ENCODE measurements at regions not wholly inside any gene's neighbourhood (a gene's known extent, or its start where the extent isn't known, plus 50 kb on each side); places are given as distances from the start of the nearest gene placed in this dataset.
"Not testable (repeated sequence)": the region's sequence is repeated elsewhere in the genome, so short reads cannot be mapped to it uniquely, and the experiment has no call there.

DNA sequence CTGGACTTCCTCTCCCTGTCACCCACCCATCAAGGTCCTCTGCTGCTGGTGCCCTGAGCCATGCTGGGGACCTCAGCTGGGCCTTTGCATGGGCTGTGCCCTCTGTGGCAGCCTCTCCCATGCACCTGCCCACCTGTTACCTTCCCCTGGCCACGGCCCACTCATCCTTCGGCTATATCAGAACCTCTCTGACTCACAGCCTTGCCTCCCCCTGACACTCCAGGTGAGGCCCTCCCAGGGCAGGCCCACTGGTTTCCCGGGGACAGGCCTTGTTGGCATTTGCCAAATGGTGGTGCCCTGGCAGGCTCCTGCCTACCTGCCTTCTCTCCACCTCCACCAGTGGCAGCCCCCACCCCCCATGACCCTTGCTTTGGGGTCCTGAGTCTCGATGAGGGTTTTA, 73.7 kb upstream of the PRR5 start:
- DNase-seq: no peak

DNA sequence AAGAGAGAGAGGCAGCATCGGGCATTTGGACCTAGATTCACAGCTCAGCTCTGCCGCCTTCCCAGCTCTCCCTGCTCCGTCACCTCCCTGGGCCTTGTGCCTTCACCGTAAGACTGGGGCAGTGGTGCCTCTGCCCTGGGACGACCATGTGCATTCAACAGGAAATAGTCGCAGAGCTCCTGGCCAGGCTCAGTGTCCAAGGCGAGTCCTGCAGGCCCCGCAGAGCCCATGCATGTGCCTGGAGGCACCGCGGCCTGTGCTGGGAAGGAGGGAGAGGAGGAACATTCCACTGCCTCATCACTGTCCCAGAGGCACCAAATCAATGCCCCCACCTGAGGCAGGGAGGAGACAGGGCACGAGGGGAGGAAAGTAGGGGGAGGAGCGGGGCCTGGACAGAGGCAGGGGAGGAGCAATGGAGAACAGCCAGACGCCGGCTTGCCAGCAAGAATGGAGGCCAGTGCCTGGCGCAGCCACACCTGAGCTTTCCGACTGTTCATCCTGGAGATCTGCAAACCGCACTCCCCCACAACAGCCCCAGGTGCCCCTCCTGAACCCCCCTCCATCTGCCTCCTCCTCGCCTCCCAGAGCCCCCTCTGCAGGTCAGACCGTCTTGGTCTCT, 74.4 kb upstream of the PRR5 start:
- no peak for DNase-seq

DNA sequence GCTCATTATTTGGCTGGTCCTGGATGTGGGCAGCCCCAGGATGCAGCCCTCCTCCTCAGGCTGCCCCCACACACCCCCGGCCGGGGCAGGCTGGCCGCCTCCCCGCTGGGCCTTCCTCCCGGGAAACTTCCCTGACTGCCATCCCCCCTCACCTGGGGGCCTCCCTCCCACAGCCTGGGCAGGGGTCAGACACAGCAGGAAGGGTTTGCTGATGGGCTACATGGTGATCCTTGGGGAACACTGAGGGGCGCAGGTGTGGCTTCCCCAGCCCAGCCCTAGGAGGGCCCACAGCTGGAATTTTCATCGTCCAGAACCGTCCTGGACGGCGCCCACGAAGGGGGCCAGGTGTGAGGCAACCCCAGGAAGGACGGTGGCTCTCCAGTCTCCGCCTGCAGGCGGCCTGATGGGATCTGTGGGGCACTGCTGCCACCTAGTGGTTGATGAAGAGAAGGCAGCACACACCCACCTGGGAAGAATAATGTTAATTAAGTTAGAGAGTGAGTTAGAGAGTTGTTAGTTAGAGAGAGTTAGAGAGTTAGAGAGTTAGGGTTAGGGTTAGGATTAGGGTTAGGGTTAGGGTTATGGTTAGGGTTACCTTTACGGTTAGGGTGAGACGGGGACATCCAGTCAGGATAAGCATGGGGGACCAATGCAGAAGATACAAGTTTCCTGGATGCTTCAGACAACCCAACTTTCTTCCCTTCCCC, 75.9 kb upstream of the PRR5 start:
- DNase-seq: peak; percentile 59

DNA sequence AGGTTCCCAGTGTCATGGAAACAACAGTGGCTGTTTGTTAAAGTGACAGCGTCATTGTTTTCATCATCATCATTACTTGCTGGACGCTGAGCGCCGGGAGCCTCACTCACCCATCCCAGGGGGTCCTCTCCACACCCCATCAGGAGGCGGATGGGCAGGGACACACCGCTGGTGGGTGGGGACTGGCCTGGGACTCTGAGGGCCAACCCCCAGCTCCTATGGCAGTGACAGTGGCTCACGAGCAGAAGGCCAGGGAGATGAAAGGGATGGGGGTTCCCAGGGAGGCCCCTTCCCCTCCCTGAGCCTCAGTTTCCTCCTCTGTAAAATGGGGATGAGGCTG, 76.6 kb upstream of the PRR5 start:
- no peak for DNase-seq

DNA sequence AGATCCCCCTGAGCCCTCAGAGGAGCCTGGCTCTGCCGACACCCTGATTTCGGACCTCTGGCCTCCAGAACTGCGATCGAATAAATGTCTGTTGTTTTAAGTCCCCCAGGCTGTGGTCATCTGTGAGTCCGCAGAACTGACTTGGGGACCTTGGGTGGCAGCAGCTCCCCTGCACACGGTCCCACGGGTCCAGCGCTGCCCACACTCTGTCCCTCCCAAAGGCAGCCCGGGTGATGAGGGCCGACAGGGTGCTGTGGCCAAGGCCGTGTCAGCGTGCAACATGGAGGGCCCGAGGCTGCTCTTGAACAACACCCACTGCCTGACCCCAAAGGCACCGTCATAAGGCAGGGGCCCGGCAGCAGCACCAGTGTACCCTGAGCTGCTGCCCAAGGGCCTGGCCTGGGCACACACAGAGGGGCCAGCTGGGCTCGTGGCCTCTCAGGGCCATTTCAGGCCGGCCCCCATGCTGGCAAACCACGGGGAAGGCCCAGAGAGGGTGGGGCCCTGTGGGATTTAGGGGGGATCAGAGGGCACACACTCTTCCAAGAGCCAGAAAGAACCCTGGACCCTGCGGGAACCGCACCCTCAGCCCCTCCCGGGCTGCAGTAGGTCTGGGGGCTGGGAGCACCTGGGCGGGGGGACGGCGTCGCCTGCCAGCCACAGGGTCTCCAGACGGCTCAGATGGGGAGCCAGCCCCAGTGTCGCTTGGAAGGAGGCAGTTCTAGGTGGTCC, 77.1 kb upstream of the PRR5 start:
- DNase-seq: no peak

DNA sequence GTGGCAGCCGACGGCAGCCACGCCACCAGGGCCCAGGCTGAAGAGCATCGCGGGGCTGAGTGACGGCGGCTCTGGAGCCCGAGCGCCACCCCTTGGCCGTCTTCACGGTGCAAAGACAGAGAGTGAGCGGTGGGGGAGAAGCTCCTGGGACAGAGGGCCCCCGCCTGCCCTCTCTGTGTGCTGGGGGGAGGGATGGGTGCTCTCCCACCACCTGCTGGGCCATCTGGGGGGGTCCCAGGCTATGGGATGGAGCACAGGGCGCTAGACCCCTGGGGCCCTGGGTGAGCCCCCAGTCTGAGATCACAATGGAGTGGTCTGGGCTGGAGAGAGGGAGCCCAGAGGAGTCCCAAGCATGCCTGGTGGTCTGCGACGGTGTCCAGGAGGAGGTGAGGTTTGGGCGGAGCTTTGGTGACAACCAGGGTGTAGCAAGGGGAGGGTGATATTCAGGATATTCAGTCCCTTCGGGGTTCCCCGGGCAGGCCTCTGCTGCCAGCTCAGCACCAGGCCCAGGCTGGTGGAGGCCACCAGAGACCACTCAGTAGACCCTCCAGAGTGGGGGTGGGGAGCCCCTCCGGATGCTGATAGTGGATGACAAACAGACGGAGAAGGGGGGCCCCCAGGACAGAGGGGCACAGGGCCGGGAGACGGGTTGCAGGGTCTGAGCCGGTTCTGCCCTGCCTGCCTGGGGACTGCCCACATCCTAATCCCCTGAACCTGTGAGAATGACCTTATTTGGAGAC, 78.1 kb upstream of the PRR5 start:
- DNase-seq: no peak

DNA sequence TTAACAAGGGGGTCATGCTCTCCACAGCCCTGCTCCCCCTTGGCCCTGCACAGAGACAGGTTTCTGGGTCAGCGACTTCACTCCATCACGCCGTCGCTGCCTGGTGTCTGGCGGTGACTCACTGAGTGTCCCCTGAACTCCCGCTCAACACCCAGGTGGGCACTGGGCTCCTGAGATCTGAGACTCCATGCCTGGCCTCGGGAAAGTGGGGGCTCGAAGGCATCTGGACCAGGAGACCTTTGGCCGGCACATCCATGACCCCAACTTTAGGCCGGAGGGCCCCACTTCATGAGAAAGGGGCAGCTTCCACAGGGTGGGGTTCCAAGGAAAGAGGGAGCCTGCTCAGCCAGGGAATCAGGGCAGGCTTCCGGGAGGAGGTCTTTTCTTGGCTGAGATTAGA, 79.3 kb upstream of the PRR5 start:
- no peak for DNase-seq

DNA sequence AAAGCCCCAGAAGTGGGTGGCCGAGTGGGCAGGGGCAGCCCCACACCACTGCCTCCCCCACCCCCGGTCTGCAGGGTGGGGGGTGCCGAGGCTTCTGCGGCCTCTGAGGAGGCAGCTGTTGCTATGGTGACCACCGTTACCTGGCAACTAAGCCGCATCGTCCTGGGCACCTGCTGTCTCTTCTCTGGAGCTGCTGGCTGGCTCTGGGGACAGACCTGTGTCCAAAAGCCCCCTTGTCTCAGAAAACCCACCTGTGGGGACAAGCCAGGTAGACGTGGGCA, 79.9 kb upstream of the PRR5 start:
- DNase-seq: no peak

DNA sequence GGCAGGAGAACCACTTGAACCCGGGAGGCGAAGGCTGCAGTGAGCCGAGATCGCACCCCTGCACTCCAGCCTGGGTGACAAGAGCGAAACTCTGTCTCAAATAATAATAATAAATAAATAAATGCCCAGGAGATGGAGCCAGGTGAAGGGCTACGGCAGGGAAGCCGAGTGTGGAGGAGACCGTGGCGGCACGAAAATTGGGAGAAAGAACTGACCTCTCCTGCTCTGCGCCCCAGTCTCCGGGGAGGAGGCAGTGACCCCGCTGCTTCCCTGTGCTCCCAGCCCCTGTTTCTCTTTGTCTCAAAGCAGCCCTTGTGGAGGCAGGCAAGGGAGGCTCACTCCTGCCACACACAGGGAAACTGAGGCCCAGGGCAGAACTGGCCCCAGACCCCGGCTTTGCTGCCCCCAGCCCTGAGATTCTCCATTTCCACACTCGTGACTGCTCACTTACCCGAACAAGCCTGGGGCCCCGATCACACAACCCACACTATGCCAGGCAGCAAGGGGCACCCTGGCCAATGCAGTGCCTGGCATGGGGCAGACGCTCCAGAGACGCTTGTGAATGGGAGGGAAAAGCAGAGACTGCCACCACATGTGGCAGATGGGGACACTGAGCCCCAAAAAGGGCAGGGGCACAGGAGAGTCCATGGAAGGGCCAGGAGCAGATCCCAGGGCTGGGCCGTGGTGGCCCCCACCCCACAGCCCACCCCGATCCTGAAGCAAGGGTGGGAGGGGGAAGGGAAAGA, 80.4 kb upstream of the PRR5 start:
- no peak for DNase-seq

DNA sequence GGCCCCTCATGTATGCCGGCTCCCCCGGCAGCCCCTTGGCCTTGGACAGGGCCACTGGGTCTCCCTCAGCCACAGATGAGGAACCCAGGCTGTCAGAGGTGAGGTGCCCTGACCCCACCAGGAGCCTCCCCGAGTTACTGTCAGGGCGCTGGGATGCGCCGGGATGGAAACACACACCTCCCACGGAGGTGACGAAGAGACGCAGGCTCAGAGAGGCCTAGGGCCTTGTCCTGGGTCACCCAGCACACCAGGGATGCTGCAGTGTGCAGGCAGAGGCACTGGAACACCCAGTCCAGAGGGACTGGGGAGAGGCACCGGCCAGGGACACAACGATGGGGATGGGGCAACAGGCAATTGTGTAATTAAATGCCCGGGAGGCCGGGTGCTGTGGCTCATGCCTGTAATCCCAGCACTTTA, 81.2 kb upstream of the PRR5 start:
- DNase-seq: no peak

DNA sequence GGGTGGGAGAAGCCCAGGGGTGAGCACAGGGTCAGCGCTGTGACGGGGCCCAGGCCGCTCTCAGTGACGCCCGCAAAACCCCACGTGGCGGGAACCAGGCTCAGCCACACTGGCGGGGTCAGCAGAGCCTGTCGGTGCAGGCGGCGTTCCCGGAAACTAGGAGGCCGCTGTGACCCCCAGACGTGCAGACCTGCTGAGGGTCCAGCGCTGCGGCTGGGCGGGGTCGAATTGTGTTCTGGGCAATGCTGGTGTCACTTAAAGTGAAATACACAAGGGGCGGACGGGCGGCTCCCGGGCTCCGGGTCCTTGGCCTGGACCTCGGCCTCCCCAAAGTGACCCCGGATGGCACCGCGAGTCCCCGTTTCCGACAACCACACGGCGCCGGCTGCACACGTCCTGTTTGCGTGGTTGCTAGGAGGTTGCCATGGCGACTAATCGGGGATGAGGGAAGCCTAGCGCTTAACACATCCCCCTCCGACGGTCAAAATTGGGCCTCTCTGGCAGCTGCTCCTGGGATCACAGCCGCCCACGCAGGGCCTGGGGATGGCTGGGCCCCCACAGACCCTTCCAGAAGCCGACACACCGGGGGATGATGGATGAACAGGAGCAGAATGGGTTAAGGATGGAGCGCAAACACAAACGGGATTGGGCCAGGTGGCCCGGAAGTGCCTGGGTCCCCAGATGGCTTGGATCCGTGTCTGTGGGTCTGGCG, 81.7 kb upstream of the PRR5 start:
- DNase-seq: no peak

DNA sequence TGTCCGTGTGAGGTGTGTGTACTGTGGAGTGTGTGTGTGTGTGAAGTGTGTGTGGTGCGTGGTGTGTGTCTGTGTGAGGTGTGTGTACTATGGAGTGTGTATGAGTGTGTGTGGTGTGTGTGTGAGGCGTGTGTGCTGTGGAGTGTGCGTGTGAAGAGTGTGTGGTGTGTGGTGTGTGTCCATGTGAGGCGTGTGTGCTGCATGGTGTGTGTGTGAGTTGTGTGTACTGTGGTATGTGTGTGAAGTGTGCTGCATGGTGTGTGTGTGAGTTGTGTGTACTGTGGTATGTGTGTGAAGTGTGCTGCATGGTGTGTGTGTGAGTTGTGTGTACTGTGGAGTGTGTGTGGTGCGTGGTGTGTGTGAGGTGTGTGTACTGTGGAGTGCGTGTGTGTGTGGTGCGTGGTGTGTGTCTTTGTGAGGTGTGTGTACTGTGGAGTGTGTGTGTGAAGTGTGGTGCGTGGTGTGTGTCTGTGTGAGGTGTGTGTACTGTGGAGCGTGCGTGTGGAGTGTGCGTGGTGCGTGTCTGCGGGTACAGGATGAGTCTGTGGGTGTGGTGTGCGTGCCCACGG, 82.4 kb upstream of the PRR5 start:
- DNase-seq: not testable (repeated sequence)

DNA sequence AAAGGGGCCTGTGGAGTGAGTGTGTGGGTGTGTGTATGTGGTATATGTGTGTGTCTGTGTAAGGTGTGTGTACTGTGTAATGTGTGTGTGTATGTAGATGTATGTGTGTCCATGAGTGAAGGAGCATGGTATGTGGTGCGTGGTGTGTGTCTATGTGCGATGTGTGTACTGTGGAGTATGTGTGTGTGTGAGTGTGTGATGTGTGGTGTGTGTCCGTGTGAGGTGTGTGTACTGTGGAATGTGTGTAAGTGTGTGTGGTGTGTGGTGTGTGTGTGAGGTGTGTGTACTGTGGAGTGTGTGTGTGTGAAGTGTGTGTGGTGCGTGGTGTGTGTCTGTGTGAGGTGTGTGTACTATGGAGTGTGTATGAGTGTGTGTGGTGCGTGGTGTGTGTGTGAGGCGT, 83.1 kb upstream of the PRR5 start:
- DNase-seq: not testable (repeated sequence)

DNA sequence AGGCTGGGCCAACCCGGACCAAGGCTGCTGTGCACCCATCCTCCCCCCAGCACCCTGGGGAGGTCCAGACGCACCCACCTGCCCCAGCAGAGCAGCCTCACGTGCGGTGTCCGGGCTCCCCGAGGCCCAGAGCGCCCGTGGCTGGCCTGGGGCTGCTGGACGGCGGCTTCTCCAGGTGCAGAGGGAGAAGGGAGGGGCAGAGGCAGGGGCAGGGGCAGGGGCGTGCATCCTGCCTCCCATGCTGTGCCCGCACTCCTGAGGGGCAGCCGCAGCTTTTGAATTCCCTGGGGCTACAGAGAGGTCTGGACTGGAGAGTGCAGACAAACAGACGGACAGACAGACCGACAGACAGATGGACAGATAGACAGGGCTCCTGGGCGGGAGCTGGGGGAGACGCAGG, 83.6 kb upstream of the PRR5 start:
- no peak for DNase-seq

DNA sequence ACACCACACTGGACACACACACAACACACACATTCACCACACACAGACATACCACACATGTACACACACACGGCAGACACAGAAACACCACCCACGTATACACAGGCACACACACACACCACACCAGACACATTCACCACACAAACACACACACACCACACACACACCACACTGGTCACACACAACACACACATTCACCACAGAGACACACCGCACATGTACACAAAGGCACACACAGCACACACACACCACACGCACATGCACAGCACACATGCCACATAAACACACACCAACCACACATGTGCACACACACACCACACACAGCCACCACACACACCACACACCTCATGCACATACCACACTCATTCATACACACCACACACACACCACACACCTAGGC, 84.2 kb upstream of the PRR5 start:
- no peak for DNase-seq

DNA sequence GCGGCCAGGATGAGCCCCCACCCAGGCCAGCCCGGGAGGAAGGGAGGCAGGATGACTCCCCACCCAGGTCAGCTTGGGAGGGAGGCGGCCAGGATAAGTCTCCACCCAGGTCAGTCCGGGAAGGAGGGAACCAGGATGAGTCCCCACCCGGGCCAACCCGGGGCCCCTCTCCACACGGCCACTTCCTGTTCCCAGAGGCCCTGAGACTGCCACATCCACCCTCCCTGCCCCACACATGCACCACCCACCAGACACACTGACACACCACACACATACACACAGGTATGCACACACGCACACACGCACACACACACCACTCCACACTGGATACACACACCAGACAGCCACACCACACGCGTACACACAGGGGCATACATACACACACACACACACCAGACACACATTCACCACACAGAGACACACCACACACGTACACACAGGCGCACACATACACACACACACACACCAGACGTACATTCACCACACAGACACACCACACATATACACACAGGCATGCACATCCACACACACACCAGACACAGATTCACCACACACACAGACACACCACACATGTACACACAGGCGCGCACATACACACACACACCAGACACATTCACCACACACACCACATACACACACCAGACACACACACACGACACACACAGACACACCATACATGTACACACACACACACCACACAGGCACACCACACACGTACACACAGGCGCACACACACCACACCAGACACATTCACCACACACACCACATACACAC, 84.9 kb upstream of the PRR5 start:
- DNase-seq: no peak

DNA sequence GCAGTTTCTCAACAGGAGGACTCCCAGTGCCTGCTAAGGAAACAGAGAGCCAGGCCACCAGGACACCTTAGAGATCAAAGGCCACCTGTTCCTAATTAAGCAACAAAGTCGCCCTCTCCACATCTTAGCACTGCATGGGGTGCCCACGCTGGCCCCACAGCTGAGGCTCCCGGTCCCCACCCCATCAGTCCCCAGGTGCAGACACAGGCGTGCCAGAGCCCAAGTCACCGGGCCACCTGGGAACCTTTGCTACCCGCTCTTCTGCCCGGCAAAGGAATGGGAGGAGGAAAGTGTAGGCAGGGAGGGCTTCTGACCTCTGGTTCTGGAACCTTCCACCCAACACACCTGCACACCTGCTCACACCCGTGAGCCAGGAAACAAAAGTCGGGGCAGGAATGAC, 85.5 kb upstream of the PRR5 start:
- DNase-seq: no peak

DNA sequence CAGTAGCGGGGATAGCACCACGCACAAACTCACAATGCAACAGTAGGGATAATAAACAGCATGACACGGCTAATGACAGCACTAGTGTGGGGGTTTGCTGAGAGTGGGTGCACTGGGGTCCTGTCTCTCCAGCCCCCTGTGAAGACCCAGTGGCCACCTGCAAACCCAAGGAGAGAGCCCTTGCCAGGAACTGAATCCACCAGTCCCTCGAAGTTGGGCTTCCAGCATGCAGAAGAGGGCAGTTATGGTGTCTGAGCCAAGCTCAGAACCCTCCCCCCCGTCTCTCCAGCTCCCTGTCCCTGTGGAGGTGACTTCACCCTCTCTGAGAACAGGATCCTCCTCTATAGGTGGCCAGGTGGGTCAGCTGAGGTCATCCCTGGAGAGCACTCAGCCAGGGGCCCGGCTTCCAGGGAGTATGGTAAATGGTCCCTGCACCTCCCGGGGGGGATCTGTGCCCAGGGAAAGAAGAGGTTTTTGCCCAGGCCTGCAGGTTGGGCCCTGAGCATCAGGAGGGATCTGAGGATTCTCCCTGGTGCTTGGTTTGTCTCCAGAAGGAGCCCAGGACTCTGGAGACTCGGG, 86.3 kb upstream of the PRR5 start:
- DNase-seq: no peak

DNA sequence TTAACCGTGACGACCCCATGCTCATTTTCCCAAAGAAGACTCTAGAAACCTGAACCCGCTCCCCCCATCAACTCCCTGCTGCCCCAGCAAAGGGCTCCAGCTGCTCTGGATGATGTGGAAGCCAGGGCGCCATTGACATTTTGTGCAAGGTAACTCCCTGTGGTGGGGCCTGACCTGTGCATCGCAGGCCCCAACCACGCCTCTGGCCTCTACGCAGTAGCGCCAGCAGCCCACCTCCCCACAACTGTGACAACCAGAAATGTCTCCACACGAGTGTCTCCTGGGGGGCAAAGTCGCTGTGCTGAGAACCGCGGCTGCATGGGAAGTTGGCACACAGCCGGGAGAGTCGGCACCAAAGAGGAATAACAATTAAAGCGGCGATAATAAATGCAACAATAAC, 86.9 kb upstream of the PRR5 start:
- DNase-seq: no peak

DNA sequence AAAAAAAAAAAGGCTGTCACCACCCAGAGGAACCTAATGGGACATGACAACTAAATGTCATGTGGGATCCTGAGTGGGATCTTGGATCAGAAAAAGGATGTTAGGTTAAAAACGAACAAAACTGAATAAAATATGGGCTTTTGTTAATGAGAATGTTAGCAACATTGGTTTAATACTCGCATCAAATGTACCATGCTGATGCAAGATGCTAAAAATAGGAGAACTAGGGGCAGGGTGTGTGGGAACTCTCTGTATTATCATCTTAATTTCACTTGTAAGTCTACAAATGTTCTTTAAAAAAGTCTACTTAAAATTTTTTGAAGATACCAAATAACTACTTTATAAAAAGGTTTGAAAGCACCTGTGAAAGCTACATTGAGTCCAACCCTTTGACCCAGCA, 88.8 kb upstream of the PRR5 start:
- no peak for DNase-seq

DNA sequence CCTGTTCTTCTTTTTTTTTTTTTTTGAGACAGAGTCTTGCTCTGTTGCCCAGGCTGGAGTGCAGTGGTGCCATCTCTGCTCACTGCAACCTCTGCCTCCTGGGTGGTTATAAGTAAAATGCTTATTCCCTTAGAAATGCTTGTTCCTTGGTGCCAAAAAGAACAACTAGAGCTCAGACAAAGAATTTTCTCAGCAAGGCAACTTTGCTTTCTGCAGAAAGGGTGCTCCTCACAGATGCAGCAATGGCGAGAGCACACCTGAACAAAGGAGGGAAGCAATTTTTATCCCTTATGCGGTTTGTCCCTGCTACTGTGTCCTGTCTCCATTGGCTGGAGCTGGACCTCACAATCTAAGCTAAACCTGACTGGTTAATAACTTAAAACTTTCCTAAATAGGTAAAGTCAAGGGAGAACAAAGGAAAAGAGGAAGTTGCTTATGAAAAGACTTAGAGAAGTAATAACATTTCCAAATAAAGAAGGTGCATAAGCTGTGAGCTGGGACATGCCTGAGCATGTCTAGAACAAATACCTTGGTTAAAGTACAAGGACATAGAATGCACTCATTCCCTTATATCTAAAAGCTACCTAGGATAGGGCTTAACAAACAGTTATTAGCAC, 90.0 kb upstream of the PRR5 start:
- no peak for DNase-seq
